Gastroesophageal sphincter (tissue), 4 donors: ENCODE measurements at regions not wholly inside any gene's neighbourhood (a gene's known extent, or its start where the extent isn't known, plus 50 kb on each side); places are given as distances from the start of the nearest gene placed in this dataset.

Experiments
- ATAC-seq: fragments of 150-250 bp; one replicate; pipeline ENCODE4 v1.9.1; 2016; ENCODE audit warnings: mild to moderate bottlenecking, moderate library complexity
- H3K27ac ChIP-seq, 4 donors: fragments of 200-600 bp; sonication (generic) in 3 of 4; 1 replicate in 3 of 4; 2 replicates in 1 of 4; pipeline ENCODE4 v1.5.1; 2016 to 2019
- H3K27me3 ChIP-seq: fragments of 200-600 bp; sonication (generic); one replicate; pipeline ENCODE4 v1.5.1; 2019
- H3K36me3 ChIP-seq, 2 donors: fragments of 200-600 bp; sonication (generic); one replicate each; pipeline ENCODE4 v1.5.1; 2019; ENCODE audit warnings: control low read depth in 1 of 2
- H3K4me1 ChIP-seq, 3 donors: fragments of 200-600 bp; sonication (generic); 1 replicate in 2 of 3; 2 replicates in 1 of 3; pipeline ENCODE4 v1.5.1; 2016 to 2019; ENCODE audit warnings: control low read depth in 2 of 3
- H3K4me3 ChIP-seq, 2 donors: fragments of 200-600 bp; sonication (generic); one replicate each; pipeline ENCODE4 v1.5.1; 2019; ENCODE audit warnings: mild to moderate bottlenecking in 1 of 2, moderate library complexity in 1 of 2
- H3K9me3 ChIP-seq, 3 donors: fragments of 200-600 bp; sonication (generic); one replicate each; pipeline ENCODE4 v1.5.1; 2017 to 2019; ENCODE audit warnings: control low read depth in 2 of 3
- CTCF ChIP-seq, 4 experiments: fragments of 200-600 bp in 2 of 4; fragments of 450-650 bp in 2 of 4; sonication (generic) in 1 of 4; IDR thresholded peaks; one replicate each; pipeline ENCODE4 v1.5.1; 2017 to 2019; ENCODE audit warnings: antibody characterized with exemption in 4 of 4, mild to moderate bottlenecking in 2 of 4, moderate library complexity in 2 of 4
- EP300 ChIP-seq: sonication (generic); formaldehyde crosslinking; IDR thresholded peaks from one replicate; pipeline ENCODE4 v1.6.1; 2017; ENCODE audit warnings: antibody characterized with exemption, mild to moderate bottlenecking
- POLR2A ChIP-seq, 2 donors: fragments of 450-650 bp; IDR thresholded peaks; one replicate each; pipeline ENCODE4 v1.6.1; 2017; ENCODE audit warnings: antibody characterized with exemption in 2 of 2, mild to moderate bottlenecking in 2 of 2, moderate library complexity in 1 of 2
- POLR2AphosphoS5 ChIP-seq: sonication (generic); formaldehyde crosslinking; IDR thresholded peaks from one replicate; pipeline ENCODE4 v1.6.1; 2017; ENCODE audit warnings: antibody characterized with exemption
- WGBS, 2 donors: methylation state at CpG; one replicate each; pipeline ENCODE4 v1.1.5; 2018; ENCODE audit warnings: low coverage in 1 of 2; 5-methylcytosine and 5-hydroxymethylcytosine counted together

DNA sequence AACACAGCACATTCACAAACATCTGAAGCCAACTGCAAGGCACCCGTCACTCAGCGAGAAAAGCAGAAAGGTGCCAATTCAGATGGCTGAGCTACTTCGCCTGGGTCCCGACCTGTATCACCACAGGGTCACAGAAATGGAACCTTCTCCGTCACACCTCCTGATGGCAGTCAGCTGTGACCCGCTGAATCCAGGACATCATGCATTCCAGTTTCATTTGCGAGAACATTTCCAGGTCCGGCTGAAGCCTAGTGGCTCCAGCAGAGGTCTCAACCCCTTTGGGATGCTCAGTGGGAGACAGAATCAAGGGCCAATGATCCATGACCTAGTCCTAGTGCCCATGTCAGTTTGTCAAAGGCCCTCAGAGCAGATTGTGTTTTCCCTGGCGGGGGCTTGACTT is 193.6 kb upstream of the KLF14 start:
- Histone ChIP-seq H3K4me3 (no peak overlapping the region), H3K36me3 (peaks cover 0 to under 1% of the 10 kb centered on the region in 2 donors), H3K4me1 (peaks cover 0 to 83% (median 8%) of the 10 kb centered on the region in 3 donors), H3K27me3 (no peaks in the 10 kb centered on the region), H3K27ac (no peak overlapping the region), H3K9me3 (no peaks in the 10 kb centered on the region)
- WGBS, 2 donors, result 94% methylated on average over 3 of the region's 9 CpGs; no CpG with 5 or more reads in 1 of the 2 donors
- TF ChIP-seq POLR2AphosphoS5, result no peak
- no peak for TF ChIP-seq POLR2A (IDR thresholded peaks at IDR 0.05)
- TF ChIP-seq EP300, result no peak
- TF ChIP-seq CTCF (IDR thresholded peaks at IDR 0.05), result no peak
- ATAC-seq, result no peak

GRCh38 chr7:130929896-130930659 is 196.1 kb upstream of the KLF14 start:
- TF ChIP-seq CTCF (IDR thresholded peaks at IDR 0.05), result no peak
- H3K9me3 ChIP-seq, result no peaks in the 10 kb centered on the region
- H3K27ac ChIP-seq, result peak overlapping the region in 2 of 4 donors; percentile 30 to 52
- no peak overlapping the region for H3K4me3 ChIP-seq
- peaks cover 0 to 58% (median 8%) of the 10 kb centered on the region in 3 donors for H3K4me1 ChIP-seq
- no peaks in the 10 kb centered on the region for H3K27me3 ChIP-seq
- peaks cover 0 to 14% of the 10 kb centered on the region in 2 donors for H3K36me3 ChIP-seq
- ATAC-seq, result peak; percentile 26
- WGBS, 2 donors, result 75 to 87% methylated on average over 3 to 4 of the region's 4 CpGs

- no peak for ATAC-seq
- WGBS, 2 donors, result 56 to 71% methylated on average over 8 of the region's 8 CpGs
Observed at GRCh38 chr7:130930681-130931080, 196.7 kb upstream of the KLF14 start.

DNA sequence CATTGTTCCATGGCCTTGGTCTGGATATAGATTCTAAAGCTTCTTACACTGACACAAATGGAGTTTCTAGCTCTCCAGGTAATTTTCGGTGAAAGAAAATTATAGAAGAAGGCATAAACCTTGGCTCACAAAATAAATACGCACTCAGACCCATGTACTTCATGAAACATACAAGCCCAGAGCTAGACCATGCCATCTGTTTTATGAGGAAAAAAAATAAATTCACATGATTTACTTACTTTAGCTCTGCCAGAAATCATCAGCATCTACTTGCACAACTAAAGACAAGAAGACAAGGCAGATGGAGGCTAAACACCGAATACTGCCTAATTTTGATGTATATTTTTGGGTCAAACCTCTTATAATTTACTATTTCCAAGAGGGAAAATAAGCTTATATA is 197.4 kb upstream of the KLF14 start:
- H3K4me1 ChIP-seq, result peaks cover 0 to 55% (median 8%) of the 10 kb centered on the region in 3 donors
- no peak overlapping the region for H3K27ac ChIP-seq

More at GRCh38 chr7:130930681-130931080, 196.7 kb upstream of the KLF14 start:
- Histone ChIP-seq H3K27me3 (no peaks in the 10 kb centered on the region), H3K4me3 (no peak overlapping the region), H3K4me1 (peaks cover 0 to 55% (median 8%) of the 10 kb centered on the region in 3 donors), H3K36me3 (peaks cover 0 to 20% of the 10 kb centered on the region in 2 donors), H3K9me3 (no peaks in the 10 kb centered on the region), H3K27ac (peak overlapping the region in 2 of 4 donors; percentile 30 to 52)
- TF ChIP-seq CTCF (IDR thresholded peaks at IDR 0.05) (no peak), POLR2AphosphoS5 (no peak), POLR2A (IDR thresholded peaks at IDR 0.05) (no peak), EP300 (no peak)

DNA sequence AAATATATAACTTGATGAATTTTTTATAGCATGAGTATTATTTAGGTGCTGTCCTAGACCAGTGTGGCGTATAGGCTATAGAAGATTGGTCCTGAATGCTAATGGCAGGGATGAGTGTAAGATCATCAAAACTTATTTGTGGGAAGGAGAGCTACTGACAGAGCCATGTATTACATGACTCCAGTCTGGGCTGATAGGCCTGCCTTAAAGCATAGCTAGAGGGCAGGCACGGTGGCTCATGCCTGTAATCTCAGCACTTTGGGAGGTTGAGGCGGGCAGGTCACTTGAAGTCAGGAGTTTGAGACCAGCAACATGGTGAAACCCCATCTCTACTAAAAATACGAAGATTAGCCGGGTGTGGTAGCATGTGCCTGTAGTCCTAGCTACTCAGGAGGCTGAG is 198.1 kb upstream of the KLF14 start:
- H3K4me3 ChIP-seq, result no peak overlapping the region
- H3K36me3 ChIP-seq, result peaks cover 0 to 22% of the 10 kb centered on the region in 2 donors
- no peaks in the 10 kb centered on the region for H3K27me3 ChIP-seq
- TF ChIP-seq CTCF (IDR thresholded peaks at IDR 0.05) (no peak), POLR2A (IDR thresholded peaks at IDR 0.05) (no peak), POLR2AphosphoS5 (no peak), EP300 (no peak)
- no peak overlapping the region for H3K27ac ChIP-seq
- H3K9me3 ChIP-seq, result no peaks in the 10 kb centered on the region
- H3K4me1 ChIP-seq, result peaks cover 0 to 55% (median 8%) of the 10 kb centered on the region in 3 donors
- WGBS, 2 donors, result 89 to 100% methylated on average over 1 to 5 of the region's 5 CpGs
- ATAC-seq, result no peak

More for the DNA sequence above, 197.4 kb upstream of the KLF14 start:
- WGBS, 2 donors, result 100% methylated on average over 1 to 3 of the region's 3 CpGs
- H3K9me3 ChIP-seq, result no peaks in the 10 kb centered on the region
- H3K36me3 ChIP-seq, result peaks cover 0 to 22% of the 10 kb centered on the region in 2 donors
- no peaks in the 10 kb centered on the region for H3K27me3 ChIP-seq
- H3K4me3 ChIP-seq, result no peak overlapping the region
- no peak for ATAC-seq
- TF ChIP-seq POLR2AphosphoS5 (no peak), POLR2A (IDR thresholded peaks at IDR 0.05) (no peak)
